DND-41 (cell line): ENCODE measurements at regions not wholly inside any gene's neighbourhood (a gene's known extent, or its start where the extent isn't known, plus 50 kb on each side); places are given as distances from the start of the nearest gene placed in this dataset.

Experiments
- ATAC-seq: fragments of 200-7000 bp; cut with Tn5 transposase; 3 replicates; pipeline ENCODE4 v1.9.1; 2021; ENCODE audit warnings: low read depth; ENCODE audit not compliant: insufficient read depth
- DNase-seq: peaks from one replicate; pipeline ENCODE4 v3.0.0-alpha.2; 2020
- H2AFZ ChIP-seq: 2 replicates; pipeline ENCODE4 v1.6.0; 2012; ENCODE audit warnings: low read depth, low read length
- H3K27ac ChIP-seq: 2 replicates; pipeline ENCODE4 v1.5.1; 2012; ENCODE audit warnings: low read length, inconsistent platforms
- H3K27me3 ChIP-seq: fragments of 200-600 bp; sonication (generic); 2 replicates; pipeline ENCODE4 v1.6.0; 2012; ENCODE audit warnings: low read length, mild to moderate bottlenecking, inconsistent platforms; ENCODE audit not compliant: insufficient read depth, poor library complexity
- H3K36me3 ChIP-seq: 2 replicates; pipeline ENCODE4 v1.5.1; 2012; ENCODE audit warnings: low read length, inconsistent platforms; ENCODE audit not compliant: insufficient read depth
- H3K4me1 ChIP-seq: 2 replicates; pipeline ENCODE4 v1.5.1; 2012; ENCODE audit warnings: mild to moderate bottlenecking, low read length; ENCODE audit not compliant: insufficient read depth
- H3K4me2 ChIP-seq: 2 replicates; pipeline ENCODE4 v1.6.0; 2012; ENCODE audit warnings: mild to moderate bottlenecking, moderate library complexity, low read length, inconsistent platforms; ENCODE audit not compliant: insufficient read depth
- H3K4me3 ChIP-seq, 2 experiments: fragments of 200-600 bp in 1 of 2; shearing (Covaris generic) in 1 of 2; 2 replicates each; pipeline ENCODE4 v1.5.1; 2012 to 2016; ENCODE audit warnings: inconsistent platforms in 2 of 2, low read length in 2 of 2, mild to moderate bottlenecking in 2 of 2, low read depth in 1 of 2, moderate library complexity in 1 of 2
- H3K79me2 ChIP-seq: 2 replicates; pipeline ENCODE4 v1.6.0; 2012; ENCODE audit warnings: low read length, inconsistent platforms; ENCODE audit not compliant: insufficient read depth
- H3K9ac ChIP-seq: 2 replicates; pipeline ENCODE4 v1.6.0; 2012; ENCODE audit warnings: low read depth, mild to moderate bottlenecking, inconsistent platforms, low read length, moderate library complexity
- H3K9me3 ChIP-seq: 2 replicates; pipeline ENCODE4 v1.5.1; 2012; ENCODE audit warnings: low read length, moderate library complexity, mild to moderate bottlenecking, inconsistent platforms; ENCODE audit not compliant: insufficient read depth, severe bottlenecking
- H4K20me1 ChIP-seq: 2 replicates; pipeline ENCODE4 v1.6.0; 2012; ENCODE audit warnings: low read length; ENCODE audit not compliant: insufficient read depth
- EZH2 ChIP-seq: IDR thresholded peaks from 3 replicates; pipeline ENCODE4 v1.6.1; 2012; ENCODE audit warnings: borderline replicate concordance, low read depth, mild to moderate bottlenecking, moderate library complexity, low read length, inconsistent platforms; ENCODE audit not compliant: severe bottlenecking
- TF ChIP-seq, protein P1 (sequence below): IDR thresholded peaks from 2 replicates; pipeline ENCODE4 v1.5.1; 2012; ENCODE audit warnings: borderline replicate concordance, low read length, moderate library complexity, mild to moderate bottlenecking; ENCODE audit not compliant: poor library complexity, severe bottlenecking; ENCODE audit errors: extremely low read depth

GRCh38 chr2:224102991-224103390 lies 63.9 kb upstream of the SERPINE2 start:
- Histone ChIP-seq H3K79me2 (no peaks in the 10 kb centered on the region), H2AFZ (no peak overlapping the region), H3K9me3 (no peaks in the 10 kb centered on the region), H3K27me3 (no peaks in the 10 kb centered on the region), H3K4me2 (no peak overlapping the region), H3K36me3 (no peaks in the 10 kb centered on the region), H3K4me3 (no peak overlapping the region), H3K9ac (no peak overlapping the region), H4K20me1 (no peaks in the 10 kb centered on the region), H3K27ac (no peak overlapping the region), H3K4me1 (no peaks in the 10 kb centered on the region)
- ATAC-seq (no peak), DNase-seq (no peak)
- TF ChIP-seq EZH2, result no peak
- TF ChIP-seq, protein P1, sequence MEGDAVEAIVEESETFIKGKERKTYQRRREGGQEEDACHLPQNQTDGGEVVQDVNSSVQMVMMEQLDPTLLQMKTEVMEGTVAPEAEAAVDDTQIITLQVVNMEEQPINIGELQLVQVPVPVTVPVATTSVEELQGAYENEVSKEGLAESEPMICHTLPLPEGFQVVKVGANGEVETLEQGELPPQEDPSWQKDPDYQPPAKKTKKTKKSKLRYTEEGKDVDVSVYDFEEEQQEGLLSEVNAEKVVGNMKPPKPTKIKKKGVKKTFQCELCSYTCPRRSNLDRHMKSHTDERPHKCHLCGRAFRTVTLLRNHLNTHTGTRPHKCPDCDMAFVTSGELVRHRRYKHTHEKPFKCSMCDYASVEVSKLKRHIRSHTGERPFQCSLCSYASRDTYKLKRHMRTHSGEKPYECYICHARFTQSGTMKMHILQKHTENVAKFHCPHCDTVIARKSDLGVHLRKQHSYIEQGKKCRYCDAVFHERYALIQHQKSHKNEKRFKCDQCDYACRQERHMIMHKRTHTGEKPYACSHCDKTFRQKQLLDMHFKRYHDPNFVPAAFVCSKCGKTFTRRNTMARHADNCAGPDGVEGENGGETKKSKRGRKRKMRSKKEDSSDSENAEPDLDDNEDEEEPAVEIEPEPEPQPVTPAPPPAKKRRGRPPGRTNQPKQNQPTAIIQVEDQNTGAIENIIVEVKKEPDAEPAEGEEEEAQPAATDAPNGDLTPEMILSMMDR, result no peak

GRCh38 chr2:224101820-224102630 lies 62.9 kb upstream of the SERPINE2 start:
- H2AFZ ChIP-seq, result no peak overlapping the region
- no peak overlapping the region for H3K27ac ChIP-seq
- no peaks in the 10 kb centered on the region for H3K9me3 ChIP-seq
- no peak overlapping the region for H3K4me2 ChIP-seq
- H3K36me3 ChIP-seq, result no peaks in the 10 kb centered on the region
- no peaks in the 10 kb centered on the region for H3K79me2 ChIP-seq
- no peak for ATAC-seq
- DNase-seq, result no peak
- no peaks in the 10 kb centered on the region for H3K27me3 ChIP-seq
- no peak overlapping the region for H3K9ac ChIP-seq
- H3K4me3 ChIP-seq, result no peak overlapping the region
- H3K4me1 ChIP-seq, result no peaks in the 10 kb centered on the region
- no peaks in the 10 kb centered on the region for H4K20me1 ChIP-seq
- no peak for TF ChIP-seq EZH2
- TF ChIP-seq, protein P1, result no peak

- Histone ChIP-seq H3K9ac (no peak overlapping the region), H3K4me1 (no peaks in the 10 kb centered on the region), H3K27ac (no peak overlapping the region), H3K27me3 (no peaks in the 10 kb centered on the region), H3K79me2 (no peaks in the 10 kb centered on the region), H2AFZ (no peak overlapping the region), H3K4me2 (no peak overlapping the region), H3K4me3 (no peak overlapping the region), H3K9me3 (no peaks in the 10 kb centered on the region), H3K36me3 (no peaks in the 10 kb centered on the region), H4K20me1 (no peaks in the 10 kb centered on the region)
- ATAC-seq, result no peak
- DNase-seq, result no peak
- no peak for TF ChIP-seq EZH2
- TF ChIP-seq, protein P1, result no peak
Measured at GRCh38 chr2:224099861-224100643, 61.0 kb upstream of the SERPINE2 start.
